Thymus (tissue), 11 donors: ENCODE measurements at regions not wholly inside any gene's neighbourhood (a gene's known extent, or its start where the extent isn't known, plus 50 kb on each side); places are given as distances from the start of the nearest gene placed in this dataset.

ENCODE experiments used
- DNase-seq, 9 donors: peaks; one replicate each; pipeline ENCODE4 v3.0.0-alpha.2; 2013; ENCODE audit warnings: low spot score in 9 of 9, low read depth in 6 of 9, missing footprints in 1 of 9
- H3K27ac ChIP-seq, 2 donors: one replicate each; pipeline ENCODE4 v1.5.1; 2013; ENCODE audit warnings: control low read depth in 1 of 2, low read depth in 1 of 2, low read length in 1 of 2, mild to moderate bottlenecking in 1 of 2, moderate library complexity in 1 of 2
- H3K27me3 ChIP-seq, 2 donors: one replicate each; pipeline ENCODE4 v1.5.1; 2013; ENCODE audit warnings: low read length in 1 of 2; ENCODE audit not compliant: control insufficient read depth in 2 of 2, insufficient read depth in 1 of 2
- H3K36me3 ChIP-seq, 2 donors: one replicate each; pipeline ENCODE4 v1.5.1; 2013; ENCODE audit warnings: low read length in 1 of 2, mild to moderate bottlenecking in 1 of 2, moderate library complexity in 1 of 2; ENCODE audit not compliant: control insufficient read depth in 2 of 2, insufficient read depth in 2 of 2
- H3K4me1 ChIP-seq, 2 donors: one replicate each; pipeline ENCODE4 v1.5.1; 2013; ENCODE audit warnings: low read length in 2 of 2; ENCODE audit not compliant: control insufficient read depth in 2 of 2, insufficient read depth in 2 of 2
- H3K4me3 ChIP-seq, 2 donors: one replicate each; pipeline ENCODE4 v1.5.1; 2013; ENCODE audit warnings: low read length in 2 of 2, control low read depth in 1 of 2, mild to moderate bottlenecking in 1 of 2
- H3K9me3 ChIP-seq, 2 donors: one replicate each; pipeline ENCODE4 v1.5.1; 2013; ENCODE audit warnings: low read length in 1 of 2, mild to moderate bottlenecking in 1 of 2; ENCODE audit not compliant: control insufficient read depth in 2 of 2, insufficient read depth in 1 of 2
- WGBS: extraction: QIAGEN DNeasy Blood & Tissue Kit; methylation state at CpG from one replicate; pipeline ENCODE4 v1.1.7; 2013; 5-methylcytosine and 5-hydroxymethylcytosine counted together
- donor health status: healthy.

- Histone ChIP-seq H3K4me1 (no peaks in the 10 kb centered on the region), H3K36me3 (no peaks in the 10 kb centered on the region), H3K27ac (no peak overlapping the region), H3K27me3 (no peaks in the 10 kb centered on the region), H3K4me3 (no peak overlapping the region), H3K9me3 (peaks cover 0 to 8% of the 10 kb centered on the region in 2 donors)
- no peak for DNase-seq
These were observed 2029.9 kb upstream of the AGA start for GRCh38 chr4:179472164-179472563.

GRCh38 chr4:179478608-179479007 is 2036.4 kb upstream of the AGA start:
- DNase-seq, result no peak
- Histone ChIP-seq H3K27ac (no peak overlapping the region), H3K4me3 (no peak overlapping the region)

GRCh38 chr4:179485781-179486180 is 2043.5 kb upstream of the AGA start:
- WGBS, result 79% methylated on average over 3 of the region's 3 CpGs
- no peaks in the 10 kb centered on the region for H3K4me1 ChIP-seq

More at GRCh38 chr4:179478608-179479007, 2036.4 kb upstream of the AGA start:
- Histone ChIP-seq H3K27me3 (no peaks in the 10 kb centered on the region), H3K36me3 (no peaks in the 10 kb centered on the region), H3K4me1 (no peaks in the 10 kb centered on the region), H3K9me3 (peaks cover 0 to 14% of the 10 kb centered on the region in 2 donors)

GRCh38 chr4:179486570-179487335 is 2044.5 kb upstream of the AGA start:
- 90% methylated on average over 6 of the region's 6 CpGs for WGBS
- H3K4me3 ChIP-seq, result no peak overlapping the region
- H3K9me3 ChIP-seq, result peaks cover 0 to 6% of the 10 kb centered on the region in 2 donors
- DNase-seq, result no peak
- H3K27me3 ChIP-seq, result no peaks in the 10 kb centered on the region
- no peak overlapping the region for H3K27ac ChIP-seq
- no peaks in the 10 kb centered on the region for H3K4me1 ChIP-seq
- no peaks in the 10 kb centered on the region for H3K36me3 ChIP-seq

More at GRCh38 chr4:179485781-179486180, 2043.5 kb upstream of the AGA start:
- Histone ChIP-seq H3K27ac (no peak overlapping the region), H3K27me3 (no peaks in the 10 kb centered on the region), H3K4me3 (no peak overlapping the region), H3K36me3 (no peaks in the 10 kb centered on the region), H3K9me3 (peaks cover 0 to 6% of the 10 kb centered on the region in 2 donors)
- no peak for DNase-seq

GRCh38 chr4:179492260-179493080 is 2050.2 kb upstream of the AGA start:
- Histone ChIP-seq H3K27me3 (no peaks in the 10 kb centered on the region), H3K4me1 (no peaks in the 10 kb centered on the region), H3K36me3 (no peaks in the 10 kb centered on the region), H3K4me3 (no peak overlapping the region), H3K9me3 (peaks cover 0 to 11% of the 10 kb centered on the region in 2 donors), H3K27ac (no peak overlapping the region)
- DNase-seq, result no peak
- 93% methylated on average over 3 of the region's 3 CpGs for WGBS

- Histone ChIP-seq H3K36me3 (no peaks in the 10 kb centered on the region), H3K9me3 (peaks cover 0 to 4% of the 10 kb centered on the region in 2 donors), H3K4me3 (no peak overlapping the region), H3K27me3 (no peaks in the 10 kb centered on the region), H3K4me1 (no peaks in the 10 kb centered on the region), H3K27ac (no peak overlapping the region)
- no peak for DNase-seq
- 97% methylated on average over 1 of the region's 1 CpG for WGBS
These were observed 2061.7 kb upstream of the AGA start for GRCh38 chr4:179503976-179504375.

- no peaks in the 10 kb centered on the region for H3K4me1 ChIP-seq
- no peak for DNase-seq
- H3K27me3 ChIP-seq, result no peaks in the 10 kb centered on the region
- no peaks in the 10 kb centered on the region for H3K36me3 ChIP-seq
- peaks cover 0 to 3% of the 10 kb centered on the region in 2 donors for H3K9me3 ChIP-seq
- no peak overlapping the region for H3K4me3 ChIP-seq
- no peak overlapping the region for H3K27ac ChIP-seq
- WGBS, result 96% methylated on average over 1 of the region's 1 CpG
These were observed 2067.3 kb upstream of the AGA start for GRCh38 chr4:179509489-179509888.

GRCh38 chr4:179521952-179522351 is 2079.7 kb upstream of the AGA start:
- H3K9me3 ChIP-seq, result no peaks in the 10 kb centered on the region
- 89% methylated on average over 2 of the region's 2 CpGs for WGBS

GRCh38 chr4:179530958-179531357 is 2088.7 kb upstream of the AGA start:
- no peaks in the 10 kb centered on the region for H3K9me3 ChIP-seq
- no peak for DNase-seq
- H3K27ac ChIP-seq, result no peak overlapping the region
- no peak overlapping the region for H3K4me3 ChIP-seq
- no peaks in the 10 kb centered on the region for H3K36me3 ChIP-seq
- H3K4me1 ChIP-seq, result no peaks in the 10 kb centered on the region
- WGBS, result 90% methylated on average over 3 of the region's 3 CpGs
- no peaks in the 10 kb centered on the region for H3K27me3 ChIP-seq

More at GRCh38 chr4:179521952-179522351, 2079.7 kb upstream of the AGA start:
- Histone ChIP-seq H3K27ac (no peak overlapping the region), H3K4me3 (no peak overlapping the region), H3K36me3 (no peaks in the 10 kb centered on the region), H3K27me3 (no peaks in the 10 kb centered on the region), H3K4me1 (no peaks in the 10 kb centered on the region)
- DNase-seq, result no peak
